ENCODE measurements at regions not wholly inside any gene's neighbourhood (a gene's known extent, or its start where the extent isn't known, plus 50 kb on each side); places are given as distances from the start of the nearest gene placed in this dataset.

GRCh38 chr10:29835055-29835454, 200.3 kb upstream of the SVIL start:
- ATAC-seq (no peak), DNase-seq (no peak)
- intact Hi-C loops (cut with DNase I) = no loop called here
- Histone ChIP-seq H3K36me3 (no peaks in the 10 kb centered on the region), H3K27ac (peak overlapping the region in 1 of 12 donors; percentile 93), H3K9me3 (peaks cover 0 to 7% (median 0%) of the 10 kb centered on the region in 12 donors), H3K4me1 (peaks cover 0 to 35% (median 2%) of the 10 kb centered on the region in 12 donors), H3K4me3 (no peak overlapping the region), H3K27me3 (no peaks in the 10 kb centered on the region)
- no peak for TF ChIP-seq POLR2A (IDR thresholded peaks at IDR 0.05)
- TF ChIP-seq, protein P1, sequence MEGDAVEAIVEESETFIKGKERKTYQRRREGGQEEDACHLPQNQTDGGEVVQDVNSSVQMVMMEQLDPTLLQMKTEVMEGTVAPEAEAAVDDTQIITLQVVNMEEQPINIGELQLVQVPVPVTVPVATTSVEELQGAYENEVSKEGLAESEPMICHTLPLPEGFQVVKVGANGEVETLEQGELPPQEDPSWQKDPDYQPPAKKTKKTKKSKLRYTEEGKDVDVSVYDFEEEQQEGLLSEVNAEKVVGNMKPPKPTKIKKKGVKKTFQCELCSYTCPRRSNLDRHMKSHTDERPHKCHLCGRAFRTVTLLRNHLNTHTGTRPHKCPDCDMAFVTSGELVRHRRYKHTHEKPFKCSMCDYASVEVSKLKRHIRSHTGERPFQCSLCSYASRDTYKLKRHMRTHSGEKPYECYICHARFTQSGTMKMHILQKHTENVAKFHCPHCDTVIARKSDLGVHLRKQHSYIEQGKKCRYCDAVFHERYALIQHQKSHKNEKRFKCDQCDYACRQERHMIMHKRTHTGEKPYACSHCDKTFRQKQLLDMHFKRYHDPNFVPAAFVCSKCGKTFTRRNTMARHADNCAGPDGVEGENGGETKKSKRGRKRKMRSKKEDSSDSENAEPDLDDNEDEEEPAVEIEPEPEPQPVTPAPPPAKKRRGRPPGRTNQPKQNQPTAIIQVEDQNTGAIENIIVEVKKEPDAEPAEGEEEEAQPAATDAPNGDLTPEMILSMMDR (IDR thresholded peaks at IDR 0.05) = no peak

DNA sequence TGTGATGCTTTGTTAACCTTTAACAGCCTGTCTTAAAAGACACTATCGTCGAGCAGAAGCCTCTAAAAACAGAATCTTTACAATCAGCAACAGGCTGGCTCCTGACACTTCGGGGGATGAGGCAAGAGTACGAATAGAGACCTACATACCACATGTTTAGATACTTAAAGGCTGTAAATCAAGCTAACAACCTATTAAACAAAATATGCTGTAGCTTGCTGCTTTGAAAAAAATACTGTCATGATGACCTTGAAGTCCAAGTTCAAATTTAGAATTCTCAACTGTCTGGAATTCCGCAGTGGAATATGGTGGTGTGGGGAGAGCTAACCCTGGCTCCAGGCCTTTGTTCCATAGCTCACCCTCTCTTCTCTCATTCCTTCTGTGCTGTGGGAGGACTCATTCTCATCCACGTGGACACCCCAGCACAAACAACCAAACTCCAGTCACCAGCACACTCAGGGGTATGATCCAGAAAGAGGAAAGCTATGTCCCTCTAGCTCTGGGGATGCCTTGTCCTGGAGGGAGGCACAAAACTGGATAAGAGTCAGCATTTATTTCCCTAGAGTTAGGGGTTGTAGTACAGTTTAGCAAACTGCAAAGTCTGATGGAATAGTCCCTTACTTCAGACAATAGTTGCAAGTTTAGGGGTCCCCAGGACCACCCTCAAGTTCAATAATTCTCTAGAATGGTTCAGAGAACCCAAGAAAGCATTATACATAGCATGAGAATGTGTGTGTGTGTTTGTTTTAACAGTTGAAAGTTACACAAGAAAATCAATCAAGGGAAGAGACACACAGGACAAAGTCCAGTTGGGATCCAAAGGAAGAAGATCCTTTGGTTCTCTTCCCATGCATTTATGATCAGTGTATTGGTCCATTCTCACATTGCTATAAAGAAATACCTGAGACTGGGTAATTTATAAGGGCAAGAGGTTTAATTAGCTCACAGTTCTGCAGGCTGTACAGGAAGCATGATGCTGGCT, 196.1 kb upstream of the SVIL start:
- intact Hi-C loops (cut with DNase I) = no loop called here
- WGBS, 4 donors = 88 to 92% (median 90%) methylated on average over 6 of the region's 6 CpGs
- H3K9me3 ChIP-seq = peaks cover 0 to 14% (median 0%) of the 10 kb centered on the region in 12 donors
- no peaks in the 10 kb centered on the region for H3K27me3 ChIP-seq
- TF ChIP-seq POLR2A (IDR thresholded peaks at IDR 0.05) = no peak
- TF ChIP-seq, protein P1 (IDR thresholded peaks at IDR 0.05) = no peak
- peaks cover 0 to 16% (median 0%) of the 10 kb centered on the region in 12 donors for H3K4me1 ChIP-seq
- H3K4me3 ChIP-seq = no peak overlapping the region
- H3K27ac ChIP-seq = peak overlapping the region in 1 of 12 donors; percentile 73
- no peaks in the 10 kb centered on the region for H3K36me3 ChIP-seq
- ATAC-seq (no peak), DNase-seq (no peak)

DNA sequence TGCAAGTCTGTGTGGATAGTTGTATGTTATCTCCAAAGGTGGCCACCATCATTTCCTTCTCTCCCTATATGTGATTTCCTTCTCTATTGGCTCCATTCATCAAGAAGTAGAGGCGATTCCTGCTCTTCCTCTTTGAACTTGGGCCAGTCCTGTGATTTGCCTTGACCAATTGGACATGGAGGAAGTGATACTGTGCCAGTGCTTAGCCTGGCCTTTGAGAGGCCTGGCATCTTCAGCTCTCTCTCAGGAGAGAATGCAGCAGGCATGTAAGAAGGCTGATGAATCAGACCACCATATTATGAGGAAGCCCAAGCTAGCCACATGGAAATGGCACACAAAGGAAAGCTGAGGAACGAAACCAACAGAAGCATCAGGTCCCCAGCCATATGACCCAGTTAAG, 195.0 kb upstream of the SVIL start:
- Histone ChIP-seq H3K9me3 (peaks cover 0 to 14% (median 0%) of the 10 kb centered on the region in 12 donors), H3K36me3 (no peaks in the 10 kb centered on the region), H3K27me3 (no peaks in the 10 kb centered on the region), H3K27ac (peak overlapping the region in 1 of 12 donors; percentile 73), H3K4me1 (peaks cover 0 to 16% (median 0%) of the 10 kb centered on the region in 12 donors), H3K4me3 (no peak overlapping the region)
- WGBS, 4 donors = 80 to 93% (median 89%) methylated on average over 2 of the region's 2 CpGs
- DNase-seq = no peak
- no peak for TF ChIP-seq POLR2A (IDR thresholded peaks at IDR 0.05)
- TF ChIP-seq, protein P1 (IDR thresholded peaks at IDR 0.05) = no peak
- no peak for ATAC-seq
- intact Hi-C loops (cut with DNase I) = no loop called here

- intact Hi-C loops (cut with DNase I) = no loop called here
- ATAC-seq = no peak
Observed at GRCh38 chr10:29828956-29829355, 194.2 kb upstream of the SVIL start.

More at GRCh38 chr10:29828956-29829355, 194.2 kb upstream of the SVIL start:
- Histone ChIP-seq H3K36me3 (no peaks in the 10 kb centered on the region), H3K4me3 (no peak overlapping the region), H3K27me3 (no peaks in the 10 kb centered on the region), H3K9me3 (peaks cover 0 to 14% (median 0%) of the 10 kb centered on the region in 12 donors), H3K27ac (peak overlapping the region in 2 of 12 donors; percentile 56 to 73), H3K4me1 (peaks cover 0 to 16% (median 0%) of the 10 kb centered on the region in 12 donors)
- DNase-seq = no peak
- TF ChIP-seq POLR2A (IDR thresholded peaks at IDR 0.05) = no peak
- 72 to 93% (median 88%) methylated on average over 3 of the region's 3 CpGs for WGBS, 4 donors
